ENCODE measurements at regions not wholly inside any gene's neighbourhood (a gene's known extent, or its start where the extent isn't known, plus 50 kb on each side); places are given as distances from the start of the nearest gene placed in this dataset.
"Not testable (repeated sequence)": the region's sequence is repeated elsewhere in the genome, so short reads cannot be mapped to it uniquely, and the experiment has no call there.

GRCh38 chr6:80586242-80586641 is 479.8 kb downstream of the BCKDHB start:
- no peak for DNase-seq
- Histone ChIP-seq H3K9me3 (peaks cover 0 to 19% (median 8%) of the 10 kb centered on the region in 4 donors), H3K27ac (no peak overlapping the region), H3K4me1 (no peaks in the 10 kb centered on the region), H3K36me3 (no peaks in the 10 kb centered on the region), H3K27me3 (no peaks in the 10 kb centered on the region), H3K4me3 (no peak overlapping the region)
- intact Hi-C loops (cut with DNase I; ENCODE audit: low total_unique reads), result no loop called here
- no peak for TF ChIP-seq CTCF (IDR thresholded peaks at IDR 0.05)
- no peak for TF ChIP-seq POLR2AphosphoS5 (IDR thresholded peaks at IDR 0.05)
- TF ChIP-seq EP300 (IDR thresholded peaks at IDR 0.05), result no peak
- TF ChIP-seq POLR2A (IDR thresholded peaks at IDR 0.05), result no peak

- no peaks in the 10 kb centered on the region for H3K36me3 ChIP-seq
- intact Hi-C loops (cut with DNase I; ENCODE audit: low total_unique reads), result no loop called here
- no peak overlapping the region for H3K27ac ChIP-seq
- no peak for DNase-seq
- H3K27me3 ChIP-seq, result no peaks in the 10 kb centered on the region
- 85 to 91% (median 88%) methylated on average over 2 of the region's 2 CpGs for WGBS, 5 donors
- H3K4me3 ChIP-seq, result no peak overlapping the region
- TF ChIP-seq CTCF (IDR thresholded peaks at IDR 0.05), result no peak
- TF ChIP-seq POLR2AphosphoS5 (IDR thresholded peaks at IDR 0.05), result no peak
- TF ChIP-seq POLR2A (IDR thresholded peaks at IDR 0.05), result no peak
- TF ChIP-seq EP300 (IDR thresholded peaks at IDR 0.05), result no peak
- no peaks in the 10 kb centered on the region for H3K4me1 ChIP-seq
- H3K9me3 ChIP-seq, result no peaks in the 10 kb centered on the region
These were observed 473.0 kb downstream of the BCKDHB start for GRCh38 chr6:80579391-80580023.

GRCh38 chr6:80573320-80573719 is 466.8 kb downstream of the BCKDHB start:
- DNase-seq; H3K27me3 ChIP-seq; H3K4me1 ChIP-seq; H3K27ac ChIP-seq; intact Hi-C loops (cut with DNase I; ENCODE audit: low total_unique reads); H3K4me3 ChIP-seq; H3K9me3 ChIP-seq; H3K36me3 ChIP-seq: not testable (repeated sequence)
- 50 to 68% (median 52%) methylated on average over 13 to 15 of the region's 15 CpGs for WGBS, 5 donors

- no peaks in the 10 kb centered on the region for H3K4me1 ChIP-seq
- H3K9me3 ChIP-seq, result no peaks in the 10 kb centered on the region
- H3K36me3 ChIP-seq, result no peaks in the 10 kb centered on the region
- no peak overlapping the region for H3K4me3 ChIP-seq
- 82 to 98% (median 94%) methylated on average over 1 of the region's 1 CpG for WGBS, 5 donors
- no peaks in the 10 kb centered on the region for H3K27me3 ChIP-seq
- DNase-seq, result no peak
- no peak overlapping the region for H3K27ac ChIP-seq
- intact Hi-C loops (cut with DNase I; ENCODE audit: low total_unique reads), result no loop called here
- TF ChIP-seq EP300 (IDR thresholded peaks at IDR 0.05) (no peak), POLR2AphosphoS5 (IDR thresholded peaks at IDR 0.05) (no peak), CTCF (IDR thresholded peaks at IDR 0.05) (no peak), POLR2A (IDR thresholded peaks at IDR 0.05) (no peak)
These were observed 459.9 kb downstream of the BCKDHB start for GRCh38 chr6:80566361-80566760.

GRCh38 chr6:80553071-80553740 is 446.7 kb downstream of the BCKDHB start:
- intact Hi-C loops (cut with DNase I; ENCODE audit: low total_unique reads), result no loop called here
- WGBS, 5 donors, result 66 to 79% (median 69%) methylated on average over 5 of the region's 5 CpGs
- no peak overlapping the region for H3K27ac ChIP-seq
- no peaks in the 10 kb centered on the region for H3K36me3 ChIP-seq
- DNase-seq, result peak in 1 of 2 donors; percentile 14
- no peaks in the 10 kb centered on the region for H3K9me3 ChIP-seq
- no peaks in the 10 kb centered on the region for H3K4me1 ChIP-seq
- no peaks in the 10 kb centered on the region for H3K27me3 ChIP-seq
- no peak overlapping the region for H3K4me3 ChIP-seq
- TF ChIP-seq CTCF (IDR thresholded peaks at IDR 0.05) (no peak), POLR2A (IDR thresholded peaks at IDR 0.05) (no peak), POLR2AphosphoS5 (IDR thresholded peaks at IDR 0.05) (no peak), EP300 (IDR thresholded peaks at IDR 0.05) (no peak)

Data from stomach (tissue), 8 donors.